Karpas-422 (cell line): ENCODE measurements at regions not wholly inside any gene's neighbourhood (a gene's known extent, or its start where the extent isn't known, plus 50 kb on each side); places are given as distances from the start of the nearest gene placed in this dataset.

Experiments
- DNase-seq: peaks from one replicate; pipeline ENCODE4 v3.0.0-alpha.2; 2015
- H2AFZ ChIP-seq: fragments of 200-600 bp; sonication (generic); 2 replicates; pipeline ENCODE4 v1.6.1; 2014; ENCODE audit warnings: antibody characterized with exemption, low read length, mixed read lengths
- H3K27ac ChIP-seq: fragments of 200-600 bp; sonication (generic); 2 replicates; pipeline ENCODE4 v1.5.1; 2014; ENCODE audit warnings: mild to moderate bottlenecking, low read length, moderate library complexity
- H3K27me3 ChIP-seq: fragments of 200-600 bp; sonication (generic); 2 replicates; pipeline ENCODE4 v1.6.1; 2014; ENCODE audit warnings: low read length, mixed read lengths
- H3K36me3 ChIP-seq: fragments of 200-600 bp; sonication (generic); 2 replicates; pipeline ENCODE4 v1.6.1; 2014; ENCODE audit warnings: low read length, mixed read lengths; ENCODE audit not compliant: insufficient read depth
- H3K4me1 ChIP-seq: fragments of 200-600 bp; sonication (generic); 2 replicates; pipeline ENCODE4 v1.6.1; 2014; ENCODE audit warnings: mild to moderate bottlenecking, low read length, mixed read lengths
- H3K4me2 ChIP-seq: fragments of 200-600 bp; sonication (generic); 2 replicates; pipeline ENCODE4 v1.6.1; 2014; ENCODE audit warnings: low read length, low read depth, mild to moderate bottlenecking; ENCODE audit not compliant: poor library complexity, severe bottlenecking
- H3K4me3 ChIP-seq: fragments of 200-600 bp; sonication (generic); 2 replicates; pipeline ENCODE4 v1.5.1; 2014; ENCODE audit warnings: mild to moderate bottlenecking, antibody characterized with exemption, low read length, mixed read lengths
- H3K79me2 ChIP-seq: fragments of 200-600 bp; sonication (generic); 2 replicates; pipeline ENCODE4 v1.6.1; 2014; ENCODE audit warnings: mild to moderate bottlenecking, low read length, mixed read lengths
- H3K9ac ChIP-seq: fragments of 200-600 bp; sonication (generic); 2 replicates; pipeline ENCODE4 v1.6.0; 2014; ENCODE audit warnings: low read length
- H3K9me2 ChIP-seq: fragments of 200-600 bp; sonication (generic), shearing (Covaris generic); replicated peaks from 2 replicates; pipeline ENCODE4 v1.6.0; 2014; ENCODE audit warnings: mild to moderate bottlenecking, low read length, moderate library complexity; ENCODE audit not compliant: insufficient read depth
- H3K9me3 ChIP-seq: fragments of 300-700, 200-600 bp; sonication (generic); 2 replicates; pipeline ENCODE4 v1.6.1; 2014; ENCODE audit warnings: low read length, mixed read lengths
- H4K20me1 ChIP-seq: fragments of 200-600 bp; sonication (generic); 2 replicates; pipeline ENCODE4 v1.6.1; 2014; ENCODE audit warnings: mild to moderate bottlenecking, antibody characterized with exemption, low read length, low read depth; ENCODE audit not compliant: insufficient read depth

DNA sequence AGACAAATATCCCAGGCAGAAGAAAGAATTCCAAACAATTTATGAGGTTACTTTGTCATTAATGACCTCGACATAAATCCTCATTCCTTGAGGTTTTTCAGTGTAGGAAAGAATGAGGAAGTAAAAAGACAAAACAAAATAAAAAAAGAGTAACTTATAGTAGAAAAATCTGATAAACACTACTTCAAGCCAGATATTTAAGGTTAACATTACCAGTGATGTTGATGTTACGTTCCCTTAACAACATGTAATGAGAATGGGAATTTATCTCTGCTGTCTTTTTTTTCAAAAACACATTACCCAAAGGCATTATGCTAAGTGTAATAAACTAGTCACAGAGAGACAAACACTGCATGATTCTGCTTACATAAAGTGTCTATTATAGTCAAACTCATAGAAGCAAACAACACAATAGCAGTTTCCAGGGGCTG lies 935.1 kb downstream of the SLITRK1 start:
- Histone ChIP-seq H2AFZ (no peak overlapping the region), H3K9ac (no peak overlapping the region), H4K20me1 (no peaks in the 10 kb centered on the region), H3K27me3 (no peaks in the 10 kb centered on the region), H3K4me2 (no peak overlapping the region), H3K9me3 (no peaks in the 10 kb centered on the region), H3K36me3 (no peaks in the 10 kb centered on the region), H3K4me3 (no peak overlapping the region), H3K4me1 (no peaks in the 10 kb centered on the region), H3K79me2 (no peaks in the 10 kb centered on the region), H3K27ac (no peak overlapping the region), H3K9me2 (no peaks in the 10 kb centered on the region; the same call in 1 of the 2 replicates)
- DNase-seq: no peak

DNA sequence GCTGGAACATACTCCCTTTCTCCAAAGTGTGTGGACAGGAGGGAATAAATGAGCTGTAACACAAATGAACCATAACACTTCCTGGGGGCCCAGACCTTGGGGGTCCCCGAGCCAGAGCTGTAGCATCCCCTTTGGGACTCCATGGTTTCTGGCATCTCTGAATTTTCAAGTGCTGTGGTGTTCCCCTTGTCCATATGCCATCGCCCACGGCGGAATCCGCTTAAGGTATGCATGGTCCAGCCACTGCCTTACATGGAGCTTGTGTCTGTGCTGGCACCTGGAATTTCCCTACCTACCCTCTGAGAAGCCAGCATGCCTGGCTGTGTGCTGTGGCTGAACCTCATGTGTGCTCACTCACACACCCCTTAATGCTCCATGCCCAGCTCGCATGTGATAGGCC lies 943.6 kb downstream of the SLITRK1 start:
- Histone ChIP-seq H4K20me1 (no peaks in the 10 kb centered on the region), H2AFZ (no peak overlapping the region), H3K36me3 (no peaks in the 10 kb centered on the region), H3K27me3 (no peaks in the 10 kb centered on the region), H3K9me3 (no peaks in the 10 kb centered on the region), H3K79me2 (no peaks in the 10 kb centered on the region), H3K9ac (no peak overlapping the region), H3K4me1 (no peaks in the 10 kb centered on the region), H3K4me2 (no peak overlapping the region), H3K4me3 (no peak overlapping the region), H3K9me2 (no peaks in the 10 kb centered on the region), H3K27ac (no peak overlapping the region)
- DNase-seq: no peak

DNA sequence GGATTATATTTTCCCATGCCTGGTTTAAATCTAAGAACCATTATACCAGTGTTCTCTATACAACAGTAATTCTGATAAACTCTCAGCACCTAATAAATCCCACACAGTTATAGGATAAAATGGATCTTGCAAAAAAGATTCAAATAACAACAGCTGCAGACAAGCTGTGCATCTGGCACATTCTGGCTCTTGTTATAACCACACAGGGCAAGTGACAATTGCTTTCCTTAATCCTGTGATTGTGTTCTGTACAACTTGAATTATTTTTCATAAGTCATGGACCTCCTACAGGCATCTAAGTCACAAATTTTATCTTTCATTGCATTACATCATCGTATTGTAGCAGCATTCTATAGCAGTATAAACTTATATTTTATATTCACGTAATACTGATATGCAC lies 948.3 kb downstream of the SLITRK1 start:
- H3K4me2 ChIP-seq: no peak overlapping the region
- no peaks in the 10 kb centered on the region for H3K79me2 ChIP-seq
- H3K27ac ChIP-seq: no peak overlapping the region
- no peak overlapping the region for H2AFZ ChIP-seq
- no peak overlapping the region for H3K4me3 ChIP-seq
- H3K9ac ChIP-seq: no peak overlapping the region
- no peaks in the 10 kb centered on the region for H3K4me1 ChIP-seq
- no peaks in the 10 kb centered on the region for H3K36me3 ChIP-seq
- H3K9me3 ChIP-seq: no peaks in the 10 kb centered on the region; the same call in 1 of the 2 replicates
- no peak for DNase-seq
- no peaks in the 10 kb centered on the region for H4K20me1 ChIP-seq
- no peaks in the 10 kb centered on the region for H3K9me2 ChIP-seq
- H3K27me3 ChIP-seq: no peaks in the 10 kb centered on the region

DNA sequence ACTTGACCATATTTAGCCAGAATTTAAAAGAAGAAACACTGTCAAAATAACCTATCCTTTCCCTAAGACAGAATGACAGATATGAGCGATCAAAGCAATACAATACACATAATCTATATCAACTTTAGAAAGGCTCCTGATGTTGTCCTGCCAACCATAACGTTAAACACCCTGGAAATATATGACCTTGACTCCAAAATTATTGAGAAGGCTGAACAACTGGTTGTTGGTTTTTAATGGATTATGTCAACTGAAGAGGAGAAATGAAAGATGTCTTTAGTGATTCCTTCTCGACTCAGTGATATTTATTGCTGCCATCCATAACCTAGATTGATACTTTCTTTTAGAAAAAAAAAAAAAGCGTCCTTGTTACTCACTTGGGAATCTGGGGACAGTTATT lies 957.2 kb downstream of the SLITRK1 start:
- H3K36me3 ChIP-seq: no peaks in the 10 kb centered on the region
- no peak overlapping the region for H3K4me3 ChIP-seq
- no peak overlapping the region for H2AFZ ChIP-seq
- no peaks in the 10 kb centered on the region for H3K9me2 ChIP-seq
- H3K27ac ChIP-seq: no peak overlapping the region
- no peaks in the 10 kb centered on the region for H3K79me2 ChIP-seq
- DNase-seq: no peak
- no peaks in the 10 kb centered on the region for H3K27me3 ChIP-seq
- no peaks in the 10 kb centered on the region; the same call in 1 of the 2 replicates for H3K9me3 ChIP-seq
- H3K4me2 ChIP-seq: no peak overlapping the region
- no peaks in the 10 kb centered on the region for H4K20me1 ChIP-seq
- H3K4me1 ChIP-seq: no peaks in the 10 kb centered on the region
- no peak overlapping the region for H3K9ac ChIP-seq

DNA sequence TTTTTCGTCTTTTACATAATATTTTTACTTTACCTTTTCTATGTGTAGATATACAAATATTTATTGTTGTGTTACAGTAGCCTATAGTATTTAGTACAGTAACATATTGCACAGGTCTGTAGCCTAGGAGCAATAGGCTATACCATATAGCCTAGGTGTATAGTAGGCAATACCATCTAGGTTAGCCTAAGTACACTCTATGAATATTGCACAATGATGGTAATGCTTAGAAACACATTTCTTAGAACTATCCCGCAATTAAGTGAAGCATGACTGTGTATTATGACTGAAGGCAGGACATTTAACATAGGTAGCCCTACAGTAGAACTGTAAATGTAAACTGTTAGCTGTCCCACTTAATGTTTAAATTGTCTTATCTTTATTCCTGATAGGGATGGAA lies 964.3 kb downstream of the SLITRK1 start:
- H4K20me1 ChIP-seq: no peaks in the 10 kb centered on the region
- H3K27me3 ChIP-seq: no peaks in the 10 kb centered on the region
- H3K79me2 ChIP-seq: no peaks in the 10 kb centered on the region
- H3K9ac ChIP-seq: no peak overlapping the region
- no peak overlapping the region for H3K27ac ChIP-seq
- peaks cover 3% of the 10 kb centered on the region; the same call in 1 of the 2 replicates for H3K9me3 ChIP-seq
- no peak overlapping the region for H3K4me2 ChIP-seq
- H2AFZ ChIP-seq: no peak overlapping the region
- H3K4me3 ChIP-seq: no peak overlapping the region
- no peaks in the 10 kb centered on the region for H3K4me1 ChIP-seq
- DNase-seq: no peak
- no peaks in the 10 kb centered on the region for H3K9me2 ChIP-seq
- no peaks in the 10 kb centered on the region for H3K36me3 ChIP-seq

DNA sequence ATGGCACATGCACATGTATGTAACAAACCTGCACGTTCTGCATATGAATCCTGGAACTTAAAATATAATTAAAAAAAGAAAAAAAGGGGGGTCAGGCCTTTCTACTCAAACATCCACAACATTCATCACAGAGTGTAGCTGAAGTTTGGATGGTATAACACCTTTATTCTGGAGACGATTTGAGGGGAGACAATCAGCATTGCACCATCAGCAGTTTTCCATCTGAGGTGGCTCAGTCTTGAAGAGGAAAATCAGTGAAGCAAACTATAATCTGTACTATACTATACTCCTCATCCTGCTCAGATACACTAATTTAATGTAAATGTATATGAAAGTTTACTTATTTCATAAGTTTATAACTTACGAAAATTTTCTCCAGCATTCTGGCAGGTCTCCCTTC lies 969.7 kb downstream of the SLITRK1 start:
- Histone ChIP-seq H3K27me3 (no peaks in the 10 kb centered on the region), H3K9me3 (peaks cover 3% of the 10 kb centered on the region; the same call in 1 of the 2 replicates), H3K36me3 (no peaks in the 10 kb centered on the region), H3K9ac (no peak overlapping the region), H3K4me1 (no peaks in the 10 kb centered on the region), H3K27ac (no peak overlapping the region), H2AFZ (no peak overlapping the region), H3K79me2 (no peaks in the 10 kb centered on the region), H3K4me3 (no peak overlapping the region), H4K20me1 (no peaks in the 10 kb centered on the region), H3K9me2 (no peaks in the 10 kb centered on the region), H3K4me2 (no peak overlapping the region)
- DNase-seq: no peak

DNA sequence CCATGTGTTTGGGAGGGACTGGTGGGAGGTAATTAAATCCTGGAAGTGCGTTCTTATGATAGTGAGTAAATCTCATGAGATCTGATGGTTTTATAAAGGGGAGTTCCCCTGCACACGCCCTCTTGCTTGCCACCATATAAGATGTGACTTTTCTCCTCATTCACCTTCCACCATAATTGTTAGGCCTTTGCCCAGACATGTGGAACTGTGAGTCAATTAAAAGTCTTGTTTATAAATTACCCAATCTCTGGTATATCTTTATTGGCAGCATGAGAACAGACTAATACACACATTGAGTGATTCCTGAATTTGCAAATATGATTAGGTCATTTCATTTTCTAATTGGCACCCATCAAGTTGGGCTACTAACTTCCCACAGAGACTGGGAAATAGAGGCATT lies 977.2 kb downstream of the SLITRK1 start:
- H3K4me3 ChIP-seq: no peak overlapping the region
- no peak overlapping the region for H3K27ac ChIP-seq
- H3K9me3 ChIP-seq: peaks cover 6% of the 10 kb centered on the region; the same call in 1 of the 2 replicates
- H3K4me1 ChIP-seq: no peaks in the 10 kb centered on the region
- H3K9ac ChIP-seq: no peak overlapping the region
- no peak for DNase-seq
- H3K79me2 ChIP-seq: no peaks in the 10 kb centered on the region
- H3K36me3 ChIP-seq: no peaks in the 10 kb centered on the region
- H3K4me2 ChIP-seq: no peak overlapping the region
- no peak overlapping the region for H2AFZ ChIP-seq
- no peaks in the 10 kb centered on the region for H3K9me2 ChIP-seq
- no peaks in the 10 kb centered on the region for H3K27me3 ChIP-seq
- H4K20me1 ChIP-seq: no peaks in the 10 kb centered on the region

DNA sequence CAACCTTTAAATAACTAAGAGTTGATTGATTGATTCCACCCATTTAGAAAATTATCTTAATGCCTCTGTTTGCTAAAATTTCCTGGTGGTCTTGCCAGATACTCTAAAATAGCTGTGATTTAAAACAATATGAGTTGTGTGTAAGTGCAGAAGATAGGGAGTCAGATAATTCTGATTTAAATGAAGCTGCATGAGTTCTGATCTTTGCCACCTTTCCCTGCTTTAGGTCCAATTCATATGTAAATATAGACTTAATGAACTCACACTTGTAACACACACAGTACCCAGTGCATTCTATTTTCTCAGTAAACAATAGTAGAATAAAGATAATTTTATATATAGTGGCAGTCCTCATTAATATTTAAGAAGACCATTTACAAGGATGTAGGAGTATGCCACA lies 981.8 kb downstream of the SLITRK1 start:
- no peak overlapping the region for H3K27ac ChIP-seq
- peaks cover 4% of the 10 kb centered on the region; the same call in 1 of the 2 replicates for H3K9me3 ChIP-seq
- no peak overlapping the region for H3K9ac ChIP-seq
- H3K36me3 ChIP-seq: no peaks in the 10 kb centered on the region
- no peak overlapping the region for H3K4me3 ChIP-seq
- H3K4me2 ChIP-seq: no peak overlapping the region
- H4K20me1 ChIP-seq: no peaks in the 10 kb centered on the region
- no peak for DNase-seq
- no peaks in the 10 kb centered on the region for H3K27me3 ChIP-seq
- H3K79me2 ChIP-seq: no peaks in the 10 kb centered on the region
- H2AFZ ChIP-seq: no peak overlapping the region
- no peaks in the 10 kb centered on the region for H3K4me1 ChIP-seq
- no peaks in the 10 kb centered on the region for H3K9me2 ChIP-seq

DNA sequence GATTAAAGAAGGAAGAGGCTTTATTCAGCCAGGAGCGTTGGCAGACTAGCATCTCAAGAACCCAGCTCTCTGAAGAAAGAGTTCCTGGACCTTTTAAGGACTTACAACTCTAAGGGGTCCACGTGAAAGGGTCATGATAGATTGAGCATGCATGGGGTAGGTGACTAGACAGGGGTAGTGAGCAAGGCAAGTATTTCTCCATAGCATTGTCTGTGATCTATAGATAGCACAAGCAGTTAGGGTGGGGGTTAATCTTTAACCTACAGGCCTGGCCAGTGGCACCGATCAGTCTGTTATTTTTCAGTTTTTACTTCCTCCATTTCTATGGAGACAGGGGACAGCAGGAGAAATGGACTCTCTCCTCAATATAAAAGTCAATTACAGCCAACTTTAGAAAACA lies 983.7 kb downstream of the SLITRK1 start:
- Histone ChIP-seq H3K36me3 (no peaks in the 10 kb centered on the region), H3K79me2 (no peaks in the 10 kb centered on the region), H3K27me3 (no peaks in the 10 kb centered on the region), H3K9me3 (peaks cover 4% of the 10 kb centered on the region; the same call in 1 of the 2 replicates), H3K9ac (no peak overlapping the region), H3K4me3 (no peak overlapping the region), H2AFZ (no peak overlapping the region), H3K27ac (no peak overlapping the region), H3K9me2 (no peaks in the 10 kb centered on the region), H3K4me1 (no peaks in the 10 kb centered on the region), H3K4me2 (no peak overlapping the region), H4K20me1 (no peaks in the 10 kb centered on the region)
- no peak for DNase-seq
